Colonic mucosa (tissue), 4 donors: ENCODE measurements at regions not wholly inside any gene's neighbourhood (a gene's known extent, or its start where the extent isn't known, plus 50 kb on each side); places are given as distances from the start of the nearest gene placed in this dataset.
"Not testable (repeated sequence)": the region's sequence is repeated elsewhere in the genome, so short reads cannot be mapped to it uniquely, and the experiment has no call there.

Experiments
- DNase-seq: peaks from one replicate; pipeline ENCODE4 v3.0.0-alpha.2; 2020
- H3K27ac ChIP-seq: fragments of 200-600 bp; one replicate; pipeline ENCODE4 v1.8.0; 2021
- H3K27me3 ChIP-seq: fragments of 200-600 bp; one replicate; pipeline ENCODE4 v1.8.0; 2021
- H3K36me3 ChIP-seq: fragments of 200-600 bp; one replicate; pipeline ENCODE4 v1.8.0; 2021
- H3K4me1 ChIP-seq: fragments of 200-600 bp; one replicate; pipeline ENCODE4 v1.8.0; 2021; ENCODE audit warnings: mild to moderate bottlenecking
- H3K4me3 ChIP-seq: fragments of 200-600 bp; one replicate; pipeline ENCODE4 v1.8.0; 2021
- H3K9ac ChIP-seq, 2 donors: one replicate each; pipeline ENCODE4 v1.7.0; 2013; ENCODE audit warnings: control low read depth in 2 of 2, low read depth in 2 of 2, low read length in 2 of 2
- H3K9me3 ChIP-seq: fragments of 200-600 bp; one replicate; pipeline ENCODE4 v1.8.0; 2021
- intact Hi-C: fragments of 100-400 bp; cut with DNase I; formaldehyde crosslinking; loops from one replicate; pipeline ENCODE4 v1.14.1; 2022
- TF ChIP-seq, protein P1 (sequence below): fragments of 200-600 bp; IDR thresholded peaks from one replicate; pipeline ENCODE4 v1.8.0; 2022; ENCODE audit warnings: antibody characterized with exemption, mild to moderate bottlenecking
- donor health status: healthy.
- donor health status: DM: no; HTN: no; CAD: no.
- donor health status: DM: no; HTN: no; CAD: no.

DNA sequence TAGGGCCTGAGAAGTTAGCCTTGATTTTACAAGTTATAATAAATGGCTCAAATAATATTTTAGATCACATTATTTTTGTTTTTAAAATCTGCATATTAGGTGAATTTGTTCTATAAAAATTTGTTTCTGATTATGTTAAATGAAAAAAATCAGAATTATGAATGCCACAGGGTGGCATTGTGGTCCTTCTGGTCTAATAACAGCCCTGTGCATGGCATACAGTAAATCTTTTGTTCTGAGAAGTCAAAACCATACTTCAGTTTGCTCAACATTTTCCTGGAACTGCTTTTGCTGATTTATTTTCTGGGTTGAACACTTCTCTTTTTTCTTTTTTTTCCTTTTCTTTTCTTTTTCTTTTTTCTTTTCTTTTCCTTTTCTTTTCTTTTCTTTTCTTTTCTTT, 101.0 kb upstream of the UBQLN2 start:
- TF ChIP-seq, protein P1, sequence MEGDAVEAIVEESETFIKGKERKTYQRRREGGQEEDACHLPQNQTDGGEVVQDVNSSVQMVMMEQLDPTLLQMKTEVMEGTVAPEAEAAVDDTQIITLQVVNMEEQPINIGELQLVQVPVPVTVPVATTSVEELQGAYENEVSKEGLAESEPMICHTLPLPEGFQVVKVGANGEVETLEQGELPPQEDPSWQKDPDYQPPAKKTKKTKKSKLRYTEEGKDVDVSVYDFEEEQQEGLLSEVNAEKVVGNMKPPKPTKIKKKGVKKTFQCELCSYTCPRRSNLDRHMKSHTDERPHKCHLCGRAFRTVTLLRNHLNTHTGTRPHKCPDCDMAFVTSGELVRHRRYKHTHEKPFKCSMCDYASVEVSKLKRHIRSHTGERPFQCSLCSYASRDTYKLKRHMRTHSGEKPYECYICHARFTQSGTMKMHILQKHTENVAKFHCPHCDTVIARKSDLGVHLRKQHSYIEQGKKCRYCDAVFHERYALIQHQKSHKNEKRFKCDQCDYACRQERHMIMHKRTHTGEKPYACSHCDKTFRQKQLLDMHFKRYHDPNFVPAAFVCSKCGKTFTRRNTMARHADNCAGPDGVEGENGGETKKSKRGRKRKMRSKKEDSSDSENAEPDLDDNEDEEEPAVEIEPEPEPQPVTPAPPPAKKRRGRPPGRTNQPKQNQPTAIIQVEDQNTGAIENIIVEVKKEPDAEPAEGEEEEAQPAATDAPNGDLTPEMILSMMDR, result no peak

DNA sequence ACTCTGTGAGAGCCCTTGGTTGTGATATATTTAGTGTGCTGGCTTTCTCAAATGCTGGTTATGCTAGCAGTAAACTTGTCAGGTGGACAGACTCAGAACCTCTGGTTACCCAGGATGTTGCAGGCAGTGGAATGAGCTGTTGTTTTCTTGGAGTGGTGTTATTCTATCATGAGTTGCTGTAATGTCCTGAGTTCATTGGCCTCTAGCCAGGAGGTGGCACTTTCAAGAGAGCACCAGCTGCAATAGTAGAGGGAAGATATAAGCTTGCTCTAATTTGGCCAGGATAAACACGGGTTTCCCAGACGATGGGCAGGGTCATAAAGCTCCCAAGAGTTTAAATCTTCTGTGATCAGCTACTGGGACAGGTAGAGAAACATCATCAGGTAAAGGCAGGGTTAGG, 95.0 kb upstream of the UBQLN2 start:
- TF ChIP-seq, protein P1, result no peak
- H3K27ac ChIP-seq, result no peak overlapping the region
- intact Hi-C loops, result no loop called here
- no peaks in the 10 kb centered on the region for H3K9me3 ChIP-seq
- no peak for DNase-seq
- no peaks in the 10 kb centered on the region for H3K36me3 ChIP-seq
- no peaks in the 10 kb centered on the region for H3K4me1 ChIP-seq
- H3K9ac ChIP-seq, result no peak overlapping the region
- no peaks in the 10 kb centered on the region for H3K27me3 ChIP-seq
- H3K4me3 ChIP-seq, result no peak overlapping the region

More for the DNA sequence above, 101.0 kb upstream of the UBQLN2 start:
- no peak overlapping the region for H3K9ac ChIP-seq
- H3K4me1 ChIP-seq, result no peaks in the 10 kb centered on the region
- no peak overlapping the region for H3K27ac ChIP-seq
- H3K36me3 ChIP-seq, result no peaks in the 10 kb centered on the region
- no peaks in the 10 kb centered on the region for H3K9me3 ChIP-seq
- intact Hi-C loops, result no loop called here
- DNase-seq, result no peak
- H3K4me3 ChIP-seq, result no peak overlapping the region
- no peaks in the 10 kb centered on the region for H3K27me3 ChIP-seq

DNA sequence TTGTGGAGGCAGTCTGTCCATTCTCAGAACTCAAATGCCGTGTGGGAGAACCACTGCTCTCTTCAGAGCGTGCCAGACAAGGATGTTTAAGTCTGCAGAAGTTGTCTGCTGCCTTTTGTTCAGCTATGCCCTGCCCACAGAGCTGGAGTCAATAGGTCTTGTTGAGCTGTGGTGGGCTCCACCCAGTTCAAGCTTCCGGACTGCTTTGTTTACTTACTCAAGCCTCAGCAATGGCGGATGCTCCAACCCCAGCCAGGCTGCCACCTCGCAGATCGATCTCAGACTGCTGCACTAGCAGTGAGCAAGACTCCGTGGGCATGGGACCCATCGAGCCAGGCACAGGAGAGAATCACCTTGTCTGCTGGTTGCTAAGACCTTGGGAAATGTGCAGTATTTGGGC, 68.5 kb upstream of the UBQLN2 start:
- H3K27me3 ChIP-seq, intact Hi-C loops, DNase-seq, H3K27ac ChIP-seq, H3K9ac ChIP-seq, H3K9me3 ChIP-seq, H3K4me3 ChIP-seq, H3K36me3 ChIP-seq, H3K4me1 ChIP-seq: not testable (repeated sequence)

DNA sequence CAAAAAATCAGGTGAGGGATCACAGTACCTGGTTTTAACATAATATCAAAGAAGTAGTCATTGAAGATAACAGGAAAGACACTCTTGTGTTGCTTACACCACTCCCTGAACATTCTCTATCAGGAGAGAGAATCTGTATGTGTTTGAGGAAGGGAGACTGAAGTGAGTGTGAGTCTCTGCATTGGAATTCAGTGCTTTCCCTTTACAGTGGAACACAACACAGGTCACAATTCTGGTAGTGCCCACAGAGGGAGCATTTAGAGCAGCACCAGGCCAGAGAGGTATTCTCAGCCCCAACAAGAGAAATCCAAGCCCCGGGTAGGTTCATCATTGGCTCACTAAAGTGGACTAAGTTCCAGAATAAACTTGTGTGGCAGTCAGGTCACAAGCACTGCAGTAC, 64.7 kb upstream of the UBQLN2 start:
- Histone ChIP-seq H3K4me3 (no peak overlapping the region), H3K27me3 (no peaks in the 10 kb centered on the region), H3K36me3 (no peaks in the 10 kb centered on the region), H3K9me3 (no peaks in the 10 kb centered on the region), H3K27ac (no peak overlapping the region), H3K4me1 (no peaks in the 10 kb centered on the region), H3K9ac (no peak overlapping the region)
- intact Hi-C loops, result no loop called here
- no peak for DNase-seq
- TF ChIP-seq, protein P1, result no peak

DNA sequence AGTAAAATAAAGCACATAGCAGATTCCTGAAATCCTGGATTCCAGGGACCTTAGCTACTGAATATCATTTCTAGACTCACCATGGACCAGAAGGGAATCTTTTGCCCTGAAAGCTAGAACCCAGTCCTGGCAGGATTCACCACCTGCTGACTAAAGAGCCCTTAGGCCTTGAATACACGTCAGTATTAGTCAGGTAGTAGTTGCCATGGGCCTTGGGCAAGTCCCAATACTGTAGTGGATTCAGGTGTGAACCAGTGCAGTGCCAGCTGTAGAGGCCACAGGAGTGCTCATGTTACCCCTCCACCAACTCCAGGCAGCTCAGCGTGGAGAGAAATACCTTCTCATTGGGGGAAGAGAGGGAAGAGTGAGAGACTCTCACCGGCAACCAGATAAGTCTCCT, 64.1 kb upstream of the UBQLN2 start:
- H3K9ac ChIP-seq, result no peak overlapping the region
- H3K27me3 ChIP-seq, result no peaks in the 10 kb centered on the region
- H3K4me1 ChIP-seq, result no peaks in the 10 kb centered on the region
- no peak for DNase-seq
- H3K9me3 ChIP-seq, result no peaks in the 10 kb centered on the region
- no peaks in the 10 kb centered on the region for H3K36me3 ChIP-seq
- H3K27ac ChIP-seq, result no peak overlapping the region
- no peak overlapping the region for H3K4me3 ChIP-seq
- TF ChIP-seq, protein P1, result no peak
- intact Hi-C loops, result no loop called here

DNA sequence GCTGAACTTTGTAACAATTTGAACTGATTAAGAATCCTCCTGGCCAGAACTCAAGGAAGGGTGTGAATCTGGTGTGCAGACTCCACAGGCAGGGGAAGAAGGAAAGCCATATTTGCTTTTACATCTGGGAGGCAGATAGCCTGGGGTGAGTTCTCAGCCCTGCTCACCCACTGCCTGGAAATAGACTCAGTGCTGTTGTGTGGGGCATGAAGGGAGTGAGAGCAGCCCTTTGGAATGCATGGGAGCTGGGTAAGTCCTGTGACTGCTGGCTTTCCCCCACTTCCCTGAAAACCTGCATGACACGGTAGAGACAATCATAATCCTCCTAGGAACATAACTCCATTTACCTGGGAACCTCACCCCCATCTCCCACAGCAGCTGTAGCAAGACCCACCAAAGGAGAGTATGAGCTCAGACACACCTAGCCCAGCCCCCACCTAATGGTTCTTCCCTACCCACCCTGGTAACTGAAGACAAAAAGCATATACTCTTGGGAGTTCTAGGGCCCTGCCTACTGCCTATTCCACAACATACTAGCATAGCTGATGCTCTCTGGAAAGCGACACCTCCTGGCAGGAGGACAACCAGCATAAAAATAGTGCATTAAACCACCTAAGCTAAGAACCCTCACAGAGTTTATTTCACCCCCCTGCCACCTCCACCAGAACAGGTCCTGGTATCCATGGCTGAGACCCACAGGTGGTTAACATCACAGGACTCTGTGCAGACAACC, 59.3 kb upstream of the UBQLN2 start:
- Histone ChIP-seq H3K27me3 (no peaks in the 10 kb centered on the region), H3K9ac (no peak overlapping the region), H3K27ac (no peak overlapping the region), H3K9me3 (no peaks in the 10 kb centered on the region), H3K36me3 (no peaks in the 10 kb centered on the region), H3K4me3 (no peak overlapping the region), H3K4me1 (no peaks in the 10 kb centered on the region)
- TF ChIP-seq, protein P1, result no peak
- intact Hi-C loops, result no loop called here
- no peak for DNase-seq
